HG02759 (cell line): ENCODE measurements at regions not wholly inside any gene's neighbourhood (a gene's known extent, or its start where the extent isn't known, plus 50 kb on each side); places are given as distances from the start of the nearest gene placed in this dataset.

ENCODE experiments used
- ATAC-seq: cut with Tn5 transposase; IDR thresholded peaks from one replicate; pipeline ENCODE4 v1.9.1; 2021; ENCODE audit warnings: mild to moderate bottlenecking, moderate library complexity; ENCODE audit not compliant: unreplicated experiment

- ATAC-seq, result no peak
Measured at GRCh38 chr2:23073671-23074070, 311.3 kb upstream of the KLHL29 start.

DNA sequence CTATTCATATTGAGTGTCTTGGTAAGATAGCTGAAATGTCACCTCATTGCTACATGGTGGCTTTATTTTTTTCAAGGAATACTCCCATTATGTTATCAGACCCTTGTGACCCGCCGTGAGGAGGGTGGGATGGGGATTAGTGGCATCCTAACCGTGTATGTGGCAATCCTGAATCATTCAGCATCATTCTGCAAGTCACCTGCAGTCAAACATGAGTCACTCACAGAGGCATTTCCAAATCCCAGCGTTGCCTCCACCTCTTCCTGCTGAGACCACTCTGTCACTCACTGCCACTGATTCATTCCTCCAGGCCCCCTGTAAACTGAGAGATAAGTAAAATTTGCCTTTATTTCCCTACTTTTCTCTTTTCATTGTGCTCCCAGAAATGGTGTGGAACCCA is 307.4 kb upstream of the KLHL29 start:
- no peak for ATAC-seq

DNA sequence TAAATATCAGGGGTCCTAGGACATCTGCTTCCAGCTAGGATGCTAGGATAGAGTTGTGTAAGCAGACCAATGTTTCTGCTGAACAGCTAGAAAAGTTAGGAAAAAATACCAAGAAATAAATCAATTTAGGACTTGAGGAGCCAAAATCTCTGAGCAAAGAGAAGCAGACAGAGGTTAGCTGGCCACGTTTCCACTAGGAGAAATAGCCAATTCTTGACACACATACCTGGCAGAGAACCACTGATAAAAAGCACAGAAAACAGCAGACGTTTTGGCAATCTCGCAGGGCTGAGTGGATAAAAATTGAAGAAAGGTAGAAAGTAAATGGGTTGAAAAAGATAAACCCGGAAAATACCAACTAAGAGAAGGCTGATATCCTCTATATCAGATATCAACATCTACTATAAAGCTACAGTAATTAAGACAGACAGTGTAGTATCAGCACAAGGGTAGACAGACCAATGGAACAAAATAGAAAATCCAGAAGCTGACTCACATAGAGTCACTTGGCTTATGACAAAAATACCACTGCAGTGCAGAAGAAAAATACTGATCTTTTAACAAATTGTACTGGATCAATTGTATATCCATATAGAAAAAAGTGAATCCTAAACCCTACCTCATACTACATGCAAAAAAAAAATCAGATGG is 306.1 kb upstream of the KLHL29 start:
- ATAC-seq, result no peak

DNA sequence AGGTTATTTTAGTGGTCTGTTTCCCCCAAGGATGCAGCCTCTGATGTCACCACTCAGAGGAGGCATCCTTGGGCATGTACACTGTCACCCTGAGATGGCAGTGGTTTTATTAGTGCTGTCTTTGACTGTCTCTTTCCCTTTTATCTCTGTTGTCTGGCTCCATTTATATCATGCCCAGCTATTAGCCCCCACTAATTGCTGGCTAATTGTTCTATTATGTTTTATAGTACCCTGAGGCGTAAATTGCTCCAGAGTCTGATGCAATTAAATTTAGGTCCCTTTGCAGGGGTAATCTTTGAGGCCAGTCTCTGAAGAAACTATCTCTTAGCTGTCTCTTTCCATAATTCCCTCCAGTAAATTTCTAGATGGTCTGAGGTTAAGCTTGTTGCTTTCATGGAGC is 301.0 kb upstream of the KLHL29 start:
- ATAC-seq, result no peak

- ATAC-seq, result no peak
Measured at GRCh38 chr2:23091019-23091418, 294.0 kb upstream of the KLHL29 start.

DNA sequence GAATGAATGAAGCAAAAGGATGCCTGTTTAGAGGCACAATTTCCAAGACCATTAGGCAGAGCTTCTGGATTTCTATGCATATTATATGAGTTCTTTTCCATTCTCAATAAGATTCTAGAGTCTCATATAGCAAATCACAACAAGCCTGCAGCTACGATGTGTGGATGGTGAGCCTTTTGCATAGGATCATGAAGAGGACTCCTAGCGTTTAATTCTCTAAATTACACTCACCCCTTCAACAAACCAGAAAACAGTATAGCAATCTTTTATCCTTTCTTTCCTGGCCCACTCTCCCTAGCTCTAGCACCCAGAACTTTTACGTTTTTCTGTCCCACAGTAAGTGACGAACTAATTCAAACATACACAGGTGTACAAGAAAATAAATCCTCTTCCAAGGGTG is 293.1 kb upstream of the KLHL29 start:
- ATAC-seq, result no peak

GRCh38 chr2:23092831-23093230 is 292.1 kb upstream of the KLHL29 start:
- no peak for ATAC-seq

GRCh38 chr2:23093513-23093912 is 291.5 kb upstream of the KLHL29 start:
- ATAC-seq, result no peak

DNA sequence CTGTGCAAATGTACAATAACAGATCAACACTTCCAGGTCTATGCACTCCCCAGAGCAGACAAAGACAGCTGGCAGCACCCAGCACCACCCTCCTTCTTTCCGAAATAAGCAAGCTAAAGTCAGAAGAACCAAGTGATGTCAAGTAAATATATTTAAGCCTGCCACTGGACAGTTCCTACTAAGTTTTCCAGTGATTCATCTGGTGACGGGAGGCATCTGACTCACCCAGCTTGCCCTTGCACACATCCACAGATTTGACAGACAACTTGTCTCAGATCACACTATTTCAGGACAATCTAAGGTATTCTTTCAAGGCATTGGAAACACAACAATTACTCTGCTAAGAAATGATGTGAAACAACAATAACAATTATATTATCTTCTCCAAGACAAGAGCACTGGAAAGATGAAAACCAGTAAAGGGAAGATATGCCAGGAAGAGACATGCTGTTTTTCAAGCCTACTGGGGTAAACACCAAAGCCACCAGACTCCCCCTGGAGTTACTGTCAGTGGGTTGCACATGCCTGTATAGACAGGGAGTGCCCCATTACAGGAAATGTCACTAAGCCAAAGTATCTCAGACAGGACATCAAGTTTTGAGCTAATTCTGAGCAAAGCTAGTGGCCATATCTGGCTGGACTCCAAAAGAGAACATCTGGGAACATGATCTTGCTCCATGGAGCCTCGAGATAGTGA is 287.9 kb upstream of the KLHL29 start:
- ATAC-seq, result no peak

DNA sequence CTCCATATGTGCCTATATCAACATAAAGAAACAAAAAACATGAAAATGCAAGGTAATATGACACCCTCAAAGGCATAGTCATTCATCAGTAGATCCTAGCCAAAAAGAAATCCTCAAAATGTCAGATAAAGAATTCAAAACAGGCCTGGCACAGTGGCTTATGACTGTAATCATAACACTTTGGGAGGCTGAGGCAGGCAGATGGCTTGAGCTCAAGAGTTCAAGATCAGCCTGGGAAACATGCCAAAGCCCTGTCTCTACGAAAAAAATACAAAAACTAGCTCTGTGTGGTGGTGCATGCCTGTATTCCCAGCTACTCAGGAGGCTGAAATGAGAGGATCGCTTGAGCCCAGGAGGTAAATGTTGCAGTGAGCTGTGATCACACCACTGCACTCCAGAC is 284.6 kb upstream of the KLHL29 start:
- ATAC-seq, result no peak

- no peak for ATAC-seq
Measured at GRCh38 chr2:23106242-23106785, 278.7 kb upstream of the KLHL29 start.

DNA sequence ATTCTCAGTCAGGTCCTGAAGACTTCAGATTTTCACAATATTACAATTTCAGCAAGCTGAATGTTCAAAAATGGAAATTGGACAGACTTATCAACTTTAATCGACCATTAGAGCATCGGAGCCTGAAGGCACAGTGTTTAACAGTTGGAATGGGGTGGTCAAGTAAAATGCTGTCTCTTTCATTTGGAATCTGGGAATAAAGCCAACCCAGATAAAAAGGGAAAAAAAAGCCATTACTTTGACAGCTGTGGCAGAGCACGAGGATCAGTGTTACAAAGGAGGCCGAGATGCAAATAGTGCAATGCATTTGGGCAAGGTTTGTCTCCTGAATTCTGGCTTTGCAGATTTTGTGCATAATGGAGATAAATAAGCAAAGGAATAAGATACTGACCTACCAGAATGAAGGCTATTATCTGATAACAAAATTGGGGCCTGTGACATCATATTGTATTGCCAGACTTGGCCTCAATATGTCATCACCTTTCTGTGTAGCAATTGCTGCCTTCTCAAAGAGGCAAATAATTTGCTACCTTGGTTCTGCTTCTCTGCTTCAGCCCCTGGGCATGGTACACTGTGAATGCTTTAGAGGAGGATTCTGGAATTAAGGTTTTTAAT is 277.5 kb upstream of the KLHL29 start:
- ATAC-seq, result no peak

DNA sequence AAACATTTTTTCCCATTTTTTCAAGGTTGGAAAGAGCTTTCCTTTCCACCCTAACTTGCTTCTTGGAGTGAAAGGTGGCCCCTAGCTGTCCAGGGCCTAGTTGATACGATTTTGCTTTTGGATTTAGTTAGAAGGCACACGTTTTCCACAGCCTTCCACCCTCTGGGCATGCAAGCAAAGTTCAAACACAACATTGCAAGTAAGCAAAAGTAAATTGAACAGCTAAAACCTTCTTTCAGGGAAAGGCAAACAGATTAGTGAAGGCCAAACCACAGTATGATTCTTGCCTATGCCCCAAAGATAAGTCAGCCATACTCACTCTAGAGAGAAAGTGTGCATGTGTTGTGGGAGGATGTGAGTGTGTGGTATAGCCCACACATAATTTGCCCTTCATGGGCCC is 273.7 kb upstream of the KLHL29 start:
- no peak for ATAC-seq

DNA sequence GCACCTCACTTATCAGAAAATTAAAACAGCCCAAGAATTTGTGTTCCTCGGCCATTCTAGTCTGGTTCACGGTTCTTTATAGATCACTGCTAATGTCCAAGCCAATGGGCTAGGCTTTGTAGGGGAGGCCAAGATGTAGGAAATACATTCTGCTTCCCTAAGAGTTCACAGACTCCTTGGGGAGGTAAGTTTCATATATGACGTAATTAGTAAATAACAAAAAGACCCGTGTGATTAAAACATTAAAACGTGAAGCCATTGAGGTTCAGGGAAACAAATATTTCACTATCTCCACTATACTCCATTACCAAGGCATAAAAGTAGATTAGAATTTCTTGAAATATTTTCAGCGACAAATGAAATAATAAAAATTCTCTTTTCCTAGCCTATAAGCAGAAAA is 272.5 kb upstream of the KLHL29 start:
- ATAC-seq, result no peak

DNA sequence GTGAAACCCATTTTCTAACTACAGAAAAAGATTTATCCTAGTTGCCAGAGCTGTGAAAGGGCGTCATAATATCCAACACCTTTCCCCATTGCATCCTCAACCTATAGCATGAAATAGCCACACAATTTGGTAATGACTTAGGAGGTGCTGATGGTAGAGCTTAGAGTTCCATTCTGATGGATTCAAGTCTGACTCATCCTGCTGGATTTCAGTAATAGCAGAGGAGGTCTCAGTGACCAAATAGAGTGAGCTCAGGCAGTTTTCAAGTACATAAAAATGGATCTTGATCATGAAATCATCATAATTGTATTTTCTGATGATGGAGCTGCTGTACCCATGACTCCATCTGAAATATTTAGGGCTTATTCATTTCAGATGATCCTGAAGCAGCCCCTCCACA is 270.7 kb upstream of the KLHL29 start:
- no peak for ATAC-seq

DNA sequence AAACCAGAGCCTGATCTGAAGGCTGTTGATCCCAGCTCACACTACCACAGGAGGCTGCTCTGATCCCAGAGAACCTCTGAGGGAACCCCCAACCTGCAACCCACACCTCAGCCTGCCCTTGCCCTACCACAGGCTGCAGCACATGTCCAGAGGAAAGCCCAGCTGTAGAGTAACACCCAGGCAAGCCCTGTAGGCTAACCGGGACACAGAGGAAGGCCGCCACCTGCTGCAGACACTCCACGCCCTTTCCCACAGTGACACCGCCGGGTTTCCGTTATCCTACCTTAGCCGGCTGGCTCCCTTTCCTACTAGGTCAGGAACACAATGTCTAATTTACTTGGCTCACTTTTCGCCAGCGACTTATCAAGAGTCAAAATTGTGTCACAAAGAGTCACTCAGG is 266.7 kb upstream of the KLHL29 start:
- no peak for ATAC-seq

DNA sequence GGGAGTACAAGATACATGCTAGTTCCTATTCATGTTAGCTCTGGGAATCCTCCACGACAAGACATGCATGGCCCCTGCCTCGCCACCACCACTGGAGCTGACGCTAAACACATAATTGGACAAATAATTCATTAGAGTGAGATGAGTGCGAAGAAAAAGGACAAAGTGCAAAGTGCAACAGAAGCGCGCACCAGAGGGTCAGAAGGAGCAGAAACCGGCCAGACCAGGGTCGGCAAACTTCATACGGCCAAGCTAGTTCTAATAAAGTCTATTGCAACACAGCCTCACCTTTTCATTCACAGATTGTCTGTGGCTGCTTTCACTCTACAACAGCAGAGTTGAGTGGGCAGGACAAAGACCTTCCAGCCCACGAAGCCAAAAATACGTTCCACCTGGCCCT is 266.1 kb upstream of the KLHL29 start:
- no peak for ATAC-seq

DNA sequence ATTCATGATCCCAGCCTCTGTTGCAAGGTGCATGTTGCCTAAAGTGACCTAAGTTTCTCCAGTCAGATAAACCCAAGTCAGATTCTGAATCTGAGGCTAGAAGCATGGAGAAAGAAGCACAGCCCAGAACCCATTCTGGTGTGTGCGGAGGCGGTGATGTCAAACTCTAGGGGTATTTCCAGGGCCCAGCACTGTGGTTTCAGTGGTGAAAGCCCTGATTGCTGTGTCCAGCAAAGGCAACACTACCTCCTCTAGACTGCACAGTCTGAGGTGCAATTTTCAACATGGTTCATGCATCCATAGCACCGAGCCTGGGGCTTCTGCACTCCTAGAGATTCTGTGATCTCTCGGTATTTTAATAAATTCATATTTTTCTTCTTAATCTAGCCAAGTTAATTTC is 264.8 kb upstream of the KLHL29 start:
- ATAC-seq, result no peak

- no peak for ATAC-seq
Measured at GRCh38 chr2:23121968-23122648, 262.9 kb upstream of the KLHL29 start.

DNA sequence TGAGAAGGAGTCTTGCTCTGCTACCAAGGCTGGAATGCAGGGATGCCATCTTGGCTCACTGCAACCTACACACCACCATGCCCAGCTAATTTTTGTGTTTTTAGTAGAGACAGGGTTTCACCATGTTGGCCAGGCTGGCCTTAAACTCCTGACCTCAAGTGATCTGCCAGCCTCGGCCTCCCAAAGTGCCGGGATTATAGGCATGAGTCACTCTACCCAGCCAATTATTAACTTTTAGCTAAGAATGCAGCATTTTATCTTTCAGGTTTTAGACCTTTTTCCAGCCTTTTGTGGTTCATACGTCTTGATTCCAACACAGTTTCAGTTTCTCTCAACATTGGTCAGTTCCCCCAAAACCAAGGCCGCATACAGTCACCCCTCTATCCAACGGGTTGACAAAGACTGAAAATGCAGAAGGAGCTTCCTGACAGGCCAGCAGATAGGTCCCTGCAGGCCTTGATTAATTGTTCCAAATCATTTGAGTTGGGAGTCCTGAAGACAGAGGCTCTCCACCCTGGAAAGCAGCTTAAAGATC is 262.2 kb upstream of the KLHL29 start:
- ATAC-seq, result no peak

GRCh38 chr2:23123686-23124085 is 261.3 kb upstream of the KLHL29 start:
- no peak for ATAC-seq
